HG03108 (cell line): ENCODE measurements at regions not wholly inside any gene's neighbourhood (a gene's known extent, or its start where the extent isn't known, plus 50 kb on each side); places are given as distances from the start of the nearest gene placed in this dataset.
"Not testable (repeated sequence)": the region's sequence is repeated elsewhere in the genome, so short reads cannot be mapped to it uniquely, and the experiment has no call there.

Experiments used
- ATAC-seq: cut with Tn5 transposase; IDR thresholded peaks from one replicate; pipeline ENCODE4 v1.9.1; 2021; ENCODE audit warnings: moderate library complexity; ENCODE audit not compliant: unreplicated experiment

DNA sequence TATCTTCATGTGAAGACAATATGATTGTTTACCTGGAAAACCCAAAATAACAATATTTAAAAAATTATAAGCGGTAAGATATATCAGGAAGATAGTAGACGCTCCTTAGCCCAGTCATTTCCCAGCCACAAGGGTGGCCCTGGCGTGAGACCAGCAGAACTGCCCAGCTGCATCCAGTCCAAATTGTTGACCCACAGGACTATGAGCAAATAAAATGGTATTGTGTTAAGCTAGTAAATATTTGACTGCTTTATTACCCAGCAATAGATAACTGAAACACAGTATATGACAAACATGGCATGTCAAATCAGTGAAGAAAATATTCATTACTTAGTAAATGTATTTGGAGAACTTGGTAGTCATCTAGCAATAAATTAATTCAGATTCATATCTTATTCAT, 294.3 kb upstream of the SPAG17 start:
- ATAC-seq: no peak

- ATAC-seq: no peak
Observed at GRCh38 chr1:118473825-118474224, 288.8 kb upstream of the SPAG17 start.

DNA sequence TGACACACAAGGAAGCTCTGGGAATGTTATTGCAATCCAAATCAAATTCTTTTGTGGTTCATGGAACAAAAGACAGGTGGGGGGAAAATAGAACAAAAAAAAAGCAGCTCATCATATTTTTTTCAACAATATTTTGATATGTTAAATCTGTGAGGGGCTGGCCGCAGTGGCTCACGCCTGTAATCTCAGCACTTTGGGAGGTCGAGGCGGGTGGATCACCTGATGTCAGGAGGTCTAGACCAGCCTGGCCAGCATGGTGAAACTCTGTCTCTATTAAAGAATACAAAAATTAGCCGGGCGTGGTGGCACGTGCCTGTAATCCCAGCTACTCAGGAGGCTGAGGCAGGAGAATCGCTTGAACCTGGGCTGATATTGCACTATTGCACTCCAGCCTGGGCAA, 279.4 kb upstream of the SPAG17 start:
- not testable (repeated sequence) for ATAC-seq

DNA sequence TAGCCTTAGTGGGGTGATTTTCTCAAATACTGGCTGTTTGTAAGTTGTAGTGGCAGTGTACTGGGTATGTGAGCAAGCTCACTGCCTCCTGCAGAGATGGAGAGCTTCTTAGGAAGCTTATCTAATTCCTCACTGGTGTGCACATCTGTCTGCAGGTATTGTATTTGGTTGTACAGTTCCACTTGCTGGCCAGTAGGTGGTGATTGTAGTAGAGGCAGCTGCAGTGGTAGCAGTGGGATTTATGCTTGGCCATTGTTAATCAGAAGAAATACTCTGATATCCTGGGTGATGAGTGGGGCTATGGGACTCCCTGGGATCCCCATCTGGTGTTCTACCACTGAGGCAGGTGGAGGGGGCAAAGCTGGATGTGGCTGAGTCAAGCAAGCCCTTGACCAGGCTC, 276.1 kb upstream of the SPAG17 start:
- no peak for ATAC-seq

DNA sequence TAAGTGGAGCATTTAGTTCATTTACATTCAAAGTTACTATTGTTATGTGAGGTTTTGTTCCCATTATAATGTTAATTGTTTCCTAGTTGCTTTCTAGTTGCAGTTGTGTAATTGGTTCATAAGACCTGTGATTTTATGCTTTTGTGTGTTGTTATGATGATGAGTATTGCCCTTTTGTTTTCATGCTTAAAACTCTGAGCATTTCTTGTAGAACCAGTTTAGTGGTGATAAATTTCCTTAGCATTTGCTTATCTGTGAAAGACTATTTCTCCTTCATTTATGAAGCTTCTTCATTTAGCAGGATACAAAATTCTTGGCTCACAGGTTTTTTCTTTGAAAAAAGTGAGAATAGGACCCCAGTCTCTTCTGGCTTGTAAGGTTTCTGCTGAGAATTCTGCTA, 274.8 kb upstream of the SPAG17 start:
- no peak for ATAC-seq

- not testable (repeated sequence) for ATAC-seq
Observed at GRCh38 chr1:118453856-118454255, 268.8 kb upstream of the SPAG17 start.

DNA sequence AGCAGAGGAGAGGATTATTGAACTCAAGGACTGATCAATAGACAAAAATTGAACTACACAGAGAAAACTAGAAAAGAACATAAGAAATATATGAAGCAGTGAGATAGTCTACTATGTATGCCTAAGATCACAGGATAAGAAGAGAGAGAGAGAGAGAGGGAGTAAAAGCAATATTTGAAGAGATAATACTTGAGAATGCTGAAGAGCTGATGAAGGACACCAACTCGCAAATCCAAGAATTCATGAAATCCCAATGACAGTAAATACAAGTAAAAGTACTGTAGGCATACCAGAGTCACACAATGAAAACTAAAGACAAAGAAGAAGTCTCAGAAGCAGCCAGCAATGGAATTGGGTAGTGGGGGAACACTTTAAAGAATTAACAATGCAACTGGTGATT, 260.1 kb upstream of the SPAG17 start:
- ATAC-seq: no peak

GRCh38 chr1:118442214-118442613, 257.2 kb upstream of the SPAG17 start:
- ATAC-seq: no peak

GRCh38 chr1:118437664-118438063, 252.6 kb upstream of the SPAG17 start:
- ATAC-seq: no peak

DNA sequence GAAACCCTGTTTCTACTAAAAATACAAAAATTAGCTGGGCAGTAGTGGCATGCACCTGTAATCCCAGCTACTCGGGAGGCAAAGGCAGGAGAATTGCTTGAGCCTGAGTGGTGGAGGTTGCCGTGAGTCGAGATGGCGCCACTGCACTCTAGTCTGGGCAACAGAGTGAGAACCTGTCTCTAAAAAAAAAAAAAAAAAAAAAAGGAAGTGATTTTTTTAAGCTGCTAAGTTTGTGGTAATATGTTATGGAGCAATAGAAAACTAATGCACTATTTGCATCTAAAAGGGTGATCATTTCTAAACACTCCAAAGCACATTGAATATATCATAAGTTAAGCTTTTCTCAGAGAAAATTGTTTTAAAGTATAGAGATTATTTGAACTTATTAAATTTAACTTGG, 244.8 kb upstream of the SPAG17 start:
- ATAC-seq: no peak

DNA sequence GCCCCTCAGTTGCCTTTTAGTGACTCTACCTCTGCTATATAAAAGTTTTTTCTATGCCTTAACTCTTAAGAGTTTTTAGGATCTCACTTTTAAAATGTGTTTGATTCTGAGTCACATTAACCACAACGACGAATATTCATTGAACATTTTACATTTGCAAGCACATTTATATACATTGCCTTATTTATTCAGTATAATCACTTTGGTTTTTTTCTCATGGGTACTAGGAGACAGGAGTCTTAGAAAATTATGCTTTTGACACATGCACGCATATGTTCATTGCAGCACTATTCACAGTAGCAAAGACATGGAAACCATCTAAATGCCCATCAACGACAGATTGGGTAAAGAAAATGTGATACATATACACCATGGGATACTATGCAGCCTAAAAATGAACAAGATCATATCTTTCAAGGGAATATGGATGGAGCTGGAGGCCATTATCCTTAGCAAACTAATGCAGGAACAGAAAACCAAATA, 236.9 kb upstream of the SPAG17 start:
- ATAC-seq: no peak

GRCh38 chr1:118404024-118404423, 219.0 kb upstream of the SPAG17 start:
- ATAC-seq: no peak

DNA sequence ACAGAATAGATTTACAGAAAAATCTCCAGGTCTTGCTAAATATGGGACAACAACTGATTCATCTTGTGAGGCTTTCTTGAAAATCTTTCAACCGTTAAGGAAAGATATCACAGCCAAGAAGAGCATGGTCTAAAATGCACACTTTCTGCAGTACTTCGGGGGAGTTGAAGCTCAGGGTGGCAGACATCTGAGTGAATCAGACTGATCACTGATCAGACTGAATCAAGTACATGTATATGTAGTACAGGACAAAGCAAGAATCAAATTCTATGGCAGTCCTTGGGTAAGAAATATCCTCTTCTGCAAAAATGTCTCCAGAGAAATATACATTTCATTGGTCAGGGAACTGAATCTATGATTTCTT, 212.4 kb upstream of the SPAG17 start:
- ATAC-seq: no peak

DNA sequence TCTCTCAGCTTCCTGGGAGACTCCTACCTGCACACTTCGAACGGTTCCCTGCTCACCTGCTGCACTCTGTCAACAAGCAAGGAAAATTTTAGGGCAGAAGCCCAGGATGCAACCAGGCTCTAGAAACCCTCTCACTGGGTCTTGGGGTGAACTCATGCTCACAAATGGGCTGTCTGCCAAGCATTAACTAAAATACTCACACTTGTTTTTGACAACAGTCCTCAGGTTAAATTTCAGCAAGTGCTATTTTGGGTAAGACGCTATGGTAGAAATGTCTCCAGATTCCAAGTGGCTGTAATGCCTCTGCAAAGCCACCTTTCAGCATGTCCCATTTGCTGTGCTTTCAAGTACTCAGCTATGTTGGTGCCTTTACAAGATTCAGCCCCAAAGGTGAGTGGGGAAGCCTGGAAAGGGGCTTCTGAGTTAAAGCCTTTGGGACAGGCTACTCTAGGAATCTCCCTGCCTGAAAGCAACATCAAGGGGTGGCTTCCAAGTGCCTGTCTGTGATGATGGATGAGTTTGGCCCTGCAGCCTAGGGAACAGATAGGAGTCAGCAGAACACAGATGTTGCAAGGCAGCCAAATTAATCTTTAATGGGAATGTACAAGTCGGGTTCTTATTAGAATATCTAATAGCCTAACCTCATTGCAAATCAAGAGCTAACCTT, 211.9 kb upstream of the SPAG17 start:
- ATAC-seq: no peak

- no peak for ATAC-seq
Observed at GRCh38 chr1:118396279-118396678, 211.3 kb upstream of the SPAG17 start.

- ATAC-seq: no peak
Observed at GRCh38 chr1:118395430-118395991, 210.5 kb upstream of the SPAG17 start.

DNA sequence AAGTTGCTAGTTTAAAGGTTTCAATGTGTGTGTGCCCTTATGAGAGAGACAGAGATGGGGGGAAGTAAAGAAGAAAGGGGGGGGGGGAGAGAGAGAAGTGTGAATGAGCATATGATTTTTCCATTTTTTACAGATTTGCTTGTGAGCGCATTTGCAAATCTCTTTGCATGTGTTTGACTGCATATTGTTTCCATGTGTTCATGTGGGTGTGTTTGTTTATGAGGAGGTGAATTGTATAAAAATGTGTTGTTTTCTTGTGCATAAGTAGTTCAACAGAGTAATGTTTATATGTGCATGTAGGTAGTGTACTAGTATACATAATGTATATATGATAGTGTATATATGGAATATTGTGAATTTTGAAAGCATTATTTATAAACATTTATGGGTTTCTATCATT, 205.9 kb upstream of the SPAG17 start:
- no peak for ATAC-seq

DNA sequence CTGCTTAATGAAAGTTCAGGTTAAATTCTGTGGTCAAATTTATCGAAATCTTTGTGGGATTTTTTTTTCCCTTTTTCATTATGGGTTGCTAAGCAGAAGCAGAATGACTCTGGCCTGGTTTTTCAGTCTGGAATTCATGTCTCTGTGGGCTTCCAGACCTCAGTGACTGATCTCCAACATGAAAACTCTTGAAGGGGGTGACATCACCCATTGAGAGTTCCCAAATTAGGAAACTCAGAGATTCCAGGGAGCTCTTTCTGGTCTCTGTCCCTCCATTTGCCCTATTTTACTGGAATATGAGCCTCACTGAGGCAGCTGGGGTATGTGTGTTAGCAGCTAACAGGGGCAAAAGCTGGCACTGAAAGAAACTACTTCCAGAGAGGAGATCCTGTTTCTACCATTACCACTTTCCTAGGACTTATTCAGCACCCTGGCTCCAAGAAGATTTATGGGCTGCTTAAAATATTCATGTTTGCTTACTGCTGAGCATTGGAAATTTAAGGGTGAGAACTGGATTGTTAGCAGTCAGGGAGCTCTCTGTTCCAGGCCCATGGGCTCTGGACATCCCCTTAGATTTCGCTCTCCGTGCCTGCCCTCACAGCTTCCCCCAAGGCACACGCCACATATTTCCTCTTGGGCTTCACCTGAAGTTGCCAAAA, 203.4 kb upstream of the SPAG17 start:
- no peak for ATAC-seq

DNA sequence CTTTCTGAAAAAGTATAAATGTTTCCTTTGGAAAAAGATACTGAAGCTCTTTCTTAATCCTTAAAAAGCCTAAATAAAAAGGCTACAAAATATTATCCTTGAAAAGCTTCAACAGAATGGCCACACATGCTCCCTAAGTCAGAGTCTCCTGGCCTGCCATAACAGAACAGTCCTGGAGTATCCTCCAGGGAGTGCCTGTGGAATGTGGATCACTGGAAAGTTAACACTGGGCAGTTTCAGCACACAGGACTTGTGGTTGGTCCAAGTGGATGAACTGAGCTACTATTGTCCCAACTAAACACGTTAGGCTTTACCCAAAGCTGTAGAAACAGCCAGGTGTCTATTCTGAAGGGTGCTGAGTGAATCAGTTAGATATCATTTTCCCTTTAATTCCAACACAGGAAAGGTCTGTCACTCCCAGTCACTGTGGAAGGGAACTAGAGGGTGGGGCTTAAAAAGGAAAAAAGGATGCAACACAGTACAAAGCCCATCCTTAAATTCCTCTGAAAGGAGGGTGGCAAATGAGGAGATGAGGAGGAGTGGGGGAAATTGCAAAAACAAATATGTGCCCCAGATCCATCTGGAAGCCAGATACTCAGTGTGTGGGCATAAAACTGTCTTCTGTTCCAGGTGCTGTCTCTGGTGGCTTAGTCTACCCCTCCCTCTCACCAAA, 196.3 kb upstream of the SPAG17 start:
- no peak for ATAC-seq

DNA sequence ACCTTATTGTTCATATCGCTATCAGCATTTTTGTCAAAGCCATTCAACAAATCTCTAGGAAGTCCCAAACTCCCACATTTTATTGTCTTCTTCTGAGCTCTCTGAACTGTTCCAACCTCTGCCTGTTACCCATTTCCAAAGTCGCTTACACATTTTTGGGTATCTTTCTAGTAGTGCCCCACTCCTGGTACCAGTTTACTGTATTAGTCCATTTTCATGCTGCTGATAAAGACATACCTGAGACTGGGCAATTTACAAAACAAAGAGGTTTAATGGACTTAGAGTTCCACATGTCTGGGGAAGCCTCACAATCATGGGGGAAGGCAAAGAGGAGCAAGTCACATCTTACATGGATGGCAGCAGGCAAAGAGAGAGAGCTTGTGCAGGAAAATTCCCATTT, 192.2 kb upstream of the SPAG17 start:
- not testable (repeated sequence) for ATAC-seq

DNA sequence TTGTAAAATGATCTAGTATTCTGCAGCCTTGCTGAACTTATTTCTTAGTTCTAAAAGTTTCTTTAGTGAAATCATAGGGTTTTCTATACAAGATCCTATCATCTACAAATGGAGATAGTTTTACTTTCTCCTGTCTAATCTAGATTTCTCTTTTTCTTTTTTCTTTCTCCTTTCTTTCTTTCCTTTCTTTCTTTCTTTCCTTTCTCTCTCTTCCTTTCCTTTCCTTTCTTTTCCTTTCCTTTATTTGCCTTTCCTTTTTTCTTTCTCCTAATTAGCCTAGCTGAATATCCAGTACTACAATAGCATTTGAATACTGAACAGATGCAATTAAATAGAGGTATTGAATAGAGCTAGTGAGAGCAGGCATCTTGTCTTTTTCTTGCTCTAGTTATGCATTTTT, 186.6 kb upstream of the SPAG17 start:
- no peak for ATAC-seq

- no peak for ATAC-seq
Observed at GRCh38 chr1:118370861-118371260, 185.8 kb upstream of the SPAG17 start.
